ENCODE measurements at regions not wholly inside any gene's neighbourhood (a gene's known extent, or its start where the extent isn't known, plus 50 kb on each side); places are given as distances from the start of the nearest gene placed in this dataset.

DNA sequence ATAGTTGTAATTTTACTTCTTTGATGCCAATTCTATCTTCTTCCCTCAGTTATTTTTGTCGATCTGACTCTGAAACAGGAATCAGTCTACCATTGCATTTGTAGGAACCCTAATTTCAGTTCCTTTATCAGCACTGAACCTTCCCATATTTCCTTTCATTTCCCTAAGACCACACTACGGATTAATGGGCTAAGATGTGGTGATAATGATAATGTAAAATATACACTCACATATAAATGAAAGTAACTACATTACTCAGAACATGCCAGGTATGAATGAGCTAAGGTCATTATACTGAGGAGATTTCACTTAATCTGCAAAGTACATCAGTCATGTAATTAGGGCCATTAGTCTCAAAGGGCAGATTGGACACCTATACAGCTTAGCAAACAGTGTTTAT, 60.2 kb upstream of the RFC3 start (continued):
- no peak for TF ChIP-seq FOXJ3 (CRISPR knock-in tag; IDR thresholded peaks at IDR 0.05; ENCODE audit: borderline replicate concordance)
- TF ChIP-seq, protein P1, sequence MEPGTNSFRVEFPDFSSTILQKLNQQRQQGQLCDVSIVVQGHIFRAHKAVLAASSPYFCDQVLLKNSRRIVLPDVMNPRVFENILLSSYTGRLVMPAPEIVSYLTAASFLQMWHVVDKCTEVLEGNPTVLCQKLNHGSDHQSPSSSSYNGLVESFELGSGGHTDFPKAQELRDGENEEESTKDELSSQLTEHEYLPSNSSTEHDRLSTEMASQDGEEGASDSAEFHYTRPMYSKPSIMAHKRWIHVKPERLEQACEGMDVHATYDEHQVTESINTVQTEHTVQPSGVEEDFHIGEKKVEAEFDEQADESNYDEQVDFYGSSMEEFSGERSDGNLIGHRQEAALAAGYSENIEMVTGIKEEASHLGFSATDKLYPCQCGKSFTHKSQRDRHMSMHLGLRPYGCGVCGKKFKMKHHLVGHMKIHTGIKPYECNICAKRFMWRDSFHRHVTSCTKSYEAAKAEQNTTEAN (CRISPR knock-in tag; IDR thresholded peaks at IDR 0.05): no peak
- TF ChIP-seq OVOL2 (CRISPR knock-in tag; IDR thresholded peaks at IDR 0.05; ENCODE audit: borderline replicate concordance): no peak
- TF ChIP-seq PRRX2 (CRISPR knock-in tag; IDR thresholded peaks at IDR 0.05): no peak
- TF ChIP-seq TEAD1 (CRISPR knock-in tag; IDR thresholded peaks at IDR 0.05): no peak
- TF ChIP-seq, protein P2, sequence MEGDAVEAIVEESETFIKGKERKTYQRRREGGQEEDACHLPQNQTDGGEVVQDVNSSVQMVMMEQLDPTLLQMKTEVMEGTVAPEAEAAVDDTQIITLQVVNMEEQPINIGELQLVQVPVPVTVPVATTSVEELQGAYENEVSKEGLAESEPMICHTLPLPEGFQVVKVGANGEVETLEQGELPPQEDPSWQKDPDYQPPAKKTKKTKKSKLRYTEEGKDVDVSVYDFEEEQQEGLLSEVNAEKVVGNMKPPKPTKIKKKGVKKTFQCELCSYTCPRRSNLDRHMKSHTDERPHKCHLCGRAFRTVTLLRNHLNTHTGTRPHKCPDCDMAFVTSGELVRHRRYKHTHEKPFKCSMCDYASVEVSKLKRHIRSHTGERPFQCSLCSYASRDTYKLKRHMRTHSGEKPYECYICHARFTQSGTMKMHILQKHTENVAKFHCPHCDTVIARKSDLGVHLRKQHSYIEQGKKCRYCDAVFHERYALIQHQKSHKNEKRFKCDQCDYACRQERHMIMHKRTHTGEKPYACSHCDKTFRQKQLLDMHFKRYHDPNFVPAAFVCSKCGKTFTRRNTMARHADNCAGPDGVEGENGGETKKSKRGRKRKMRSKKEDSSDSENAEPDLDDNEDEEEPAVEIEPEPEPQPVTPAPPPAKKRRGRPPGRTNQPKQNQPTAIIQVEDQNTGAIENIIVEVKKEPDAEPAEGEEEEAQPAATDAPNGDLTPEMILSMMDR (IDR thresholded peaks at IDR 0.05): no peak
- no peak for TF ChIP-seq IRF2 (CRISPR knock-in tag; IDR thresholded peaks at IDR 0.05; ENCODE audit: borderline replicate concordance, low read depth)
- TF ChIP-seq, protein P3, sequence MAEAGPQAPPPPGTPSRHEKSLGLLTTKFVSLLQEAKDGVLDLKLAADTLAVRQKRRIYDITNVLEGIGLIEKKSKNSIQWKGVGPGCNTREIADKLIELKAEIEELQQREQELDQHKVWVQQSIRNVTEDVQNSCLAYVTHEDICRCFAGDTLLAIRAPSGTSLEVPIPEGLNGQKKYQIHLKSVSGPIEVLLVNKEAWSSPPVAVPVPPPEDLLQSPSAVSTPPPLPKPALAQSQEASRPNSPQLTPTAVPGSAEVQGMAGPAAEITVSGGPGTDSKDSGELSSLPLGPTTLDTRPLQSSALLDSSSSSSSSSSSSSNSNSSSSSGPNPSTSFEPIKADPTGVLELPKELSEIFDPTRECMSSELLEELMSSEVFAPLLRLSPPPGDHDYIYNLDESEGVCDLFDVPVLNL (CRISPR knock-in tag; IDR thresholded peaks at IDR 0.05; ENCODE audit: borderline replicate concordance, low read depth): no peak

DNA sequence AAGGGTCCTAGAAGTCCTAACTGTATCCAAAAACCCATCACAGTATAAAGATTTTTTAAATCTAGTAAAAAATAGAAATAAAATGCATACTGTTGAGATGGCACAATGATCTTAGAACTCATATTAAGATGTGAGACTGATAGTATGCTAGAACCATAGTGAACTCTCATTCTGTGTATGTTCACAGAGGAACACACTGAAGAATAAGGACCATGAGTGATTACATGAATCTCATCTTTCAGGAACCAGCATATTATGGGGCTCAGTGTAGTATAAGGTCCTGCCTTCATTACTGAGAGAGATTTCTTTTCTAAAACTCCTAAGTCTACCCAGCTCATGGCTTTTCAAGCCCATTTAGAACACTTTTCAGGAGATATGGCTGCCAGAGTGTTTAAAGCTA, 59.8 kb upstream of the RFC3 start:
- ChIA-PET POLR2A (no interaction called here), CTCF (no interaction called here)
- H3K9me3 Mint-ChIP-seq: no peaks in the 10 kb centered on the region; the same call in 1 of the 2 replicates

DNA sequence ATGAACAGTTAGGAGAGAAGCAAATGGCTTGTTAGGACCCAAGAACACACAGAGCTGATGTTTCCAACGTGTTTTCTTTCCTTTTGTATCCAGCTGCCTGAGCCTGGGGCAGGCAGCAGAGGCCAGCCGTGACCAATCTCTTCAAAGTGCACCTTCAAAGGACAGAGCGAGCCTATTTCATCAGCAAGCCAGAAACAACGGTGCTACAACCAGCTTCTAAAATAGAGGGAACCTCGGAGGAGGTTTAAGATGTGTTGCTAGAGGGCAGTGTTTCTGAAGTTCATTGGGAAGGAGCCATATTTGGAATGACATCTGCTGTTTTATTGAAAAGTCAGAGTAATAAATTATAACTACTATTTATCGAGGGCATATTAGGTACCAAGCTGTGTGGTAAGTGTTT, 56.2 kb upstream of the RFC3 start:
- CTCF ChIA-PET: interaction anchor here (0.5 to 1.2 kb wide), 7 partner anchors 12 to 502 kb away, joined by 3 to 6 read pairs (median 4); partner anchors contain the start of gene RFC3
- no peak for DNase-seq (ENCODE audit: low spot score)
- H3K36me3 Mint-ChIP-seq: no peaks in the 10 kb centered on the region
- TF ChIP-seq GABPB1 (CRISPR knock-in tag; IDR thresholded peaks at IDR 0.05): peak; percentile 75; the same call in 1 of the 2 replicates
- TF ChIP-seq ZNF219 (CRISPR knock-in tag; IDR thresholded peaks at IDR 0.05; ENCODE audit: borderline replicate concordance): no peak
- H3K27ac Mint-ChIP-seq: no peak overlapping the region
- no peaks in the 10 kb centered on the region for H3K4me1 Mint-ChIP-seq
- peaks cover 4% of the 10 kb centered on the region for H3K9me3 Mint-ChIP-seq
- H3K27me3 Mint-ChIP-seq (ENCODE audit: low read depth): no peaks in the 10 kb centered on the region
- ATAC-seq: peak; percentile 69
- POLR2A ChIA-PET: interaction anchor here (1.1 kb wide), 1 partner anchor 58 kb away, joined by 3 read pairs; no protein-coding TSS in a partner anchor
- no peak overlapping the region for H3K4me3 Mint-ChIP-seq

More for the DNA sequence above, 59.8 kb upstream of the RFC3 start:
- Mint-ChIP-seq H3K36me3 (no peaks in the 10 kb centered on the region), H3K27ac (no peak overlapping the region), H3K4me1 (no peaks in the 10 kb centered on the region), H3K4me3 (no peak overlapping the region), H3K27me3 (ENCODE audit: low read depth) (no peaks in the 10 kb centered on the region)
- TF ChIP-seq HMGA2 (CRISPR knock-in tag; IDR thresholded peaks at IDR 0.05): no peak
- TF ChIP-seq, protein P4, sequence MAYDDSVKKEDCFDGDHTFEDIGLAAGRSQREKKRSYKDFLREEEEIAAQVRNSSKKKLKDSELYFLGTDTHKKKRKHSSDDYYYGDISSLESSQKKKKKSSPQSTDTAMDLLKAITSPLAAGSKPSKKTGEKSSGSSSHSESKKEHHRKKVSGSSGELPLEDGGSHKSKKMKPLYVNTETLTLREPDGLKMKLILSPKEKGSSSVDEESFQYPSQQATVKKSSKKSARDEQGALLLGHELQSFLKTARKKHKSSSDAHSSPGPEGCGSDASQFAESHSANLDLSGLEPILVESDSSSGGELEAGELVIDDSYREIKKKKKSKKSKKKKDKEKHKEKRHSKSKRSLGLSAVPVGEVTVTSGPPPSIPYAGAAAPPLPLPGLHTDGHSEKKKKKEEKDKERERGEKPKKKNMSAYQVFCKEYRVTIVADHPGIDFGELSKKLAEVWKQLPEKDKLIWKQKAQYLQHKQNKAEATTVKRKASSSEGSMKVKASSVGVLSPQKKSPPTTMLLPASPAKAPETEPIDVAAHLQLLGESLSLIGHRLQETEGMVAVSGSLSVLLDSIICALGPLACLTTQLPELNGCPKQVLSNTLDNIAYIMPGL (CRISPR knock-in tag; IDR thresholded peaks at IDR 0.05): no peak
- no peak for TF ChIP-seq FOXK1 (CRISPR knock-in tag; IDR thresholded peaks at IDR 0.05)
- no peak for TF ChIP-seq CREB1 (CRISPR knock-in tag; IDR thresholded peaks at IDR 0.05)
- TF ChIP-seq CBFB (CRISPR knock-in tag; IDR thresholded peaks at IDR 0.05; ENCODE audit: low read depth): no peak
- TF ChIP-seq, protein P1 (CRISPR knock-in tag; IDR thresholded peaks at IDR 0.05): no peak
- TF ChIP-seq, protein P5, sequence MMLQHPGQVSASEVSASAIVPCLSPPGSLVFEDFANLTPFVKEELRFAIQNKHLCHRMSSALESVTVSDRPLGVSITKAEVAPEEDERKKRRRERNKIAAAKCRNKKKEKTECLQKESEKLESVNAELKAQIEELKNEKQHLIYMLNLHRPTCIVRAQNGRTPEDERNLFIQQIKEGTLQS (CRISPR knock-in tag; conservative IDR thresholded peaks at IDR 0.05): no peak
- no peak for DNase-seq (ENCODE audit: low spot score)
- no peak for ATAC-seq
